Neuronal stem cell (in vitro differentiated cells): ENCODE measurements at regions not wholly inside any gene's neighbourhood (a gene's known extent, or its start where the extent isn't known, plus 50 kb on each side); places are given as distances from the start of the nearest gene placed in this dataset.

Experiments
- DNase-seq: peaks from one replicate; pipeline ENCODE4 v3.0.0-alpha.2; 2013; ENCODE audit warnings: low spot score
- H2AFZ ChIP-seq: one replicate; pipeline ENCODE4 v1.6.1; 2013; ENCODE audit warnings: mild to moderate bottlenecking, low read length, inconsistent platforms
- H2AK5ac ChIP-seq: 2 replicates; pipeline ENCODE4 v1.6.1; 2013; ENCODE audit warnings: low read depth, mild to moderate bottlenecking, inconsistent platforms, low read length, moderate library complexity, mixed read lengths
- H2BK120ac ChIP-seq: 2 replicates; pipeline ENCODE4 v1.6.1; 2013; ENCODE audit warnings: low read depth, mild to moderate bottlenecking, inconsistent platforms, low read length, moderate library complexity, mixed read lengths
- H2BK12ac ChIP-seq: one replicate; pipeline ENCODE4 v1.6.1; 2013; ENCODE audit warnings: low read length, inconsistent platforms
- H2BK15ac ChIP-seq: 2 replicates; pipeline ENCODE4 v1.6.1; 2013; ENCODE audit warnings: mild to moderate bottlenecking, low read length, inconsistent platforms, mixed read lengths
- H2BK5ac ChIP-seq: one replicate; pipeline ENCODE4 v1.6.1; 2013; ENCODE audit warnings: inconsistent platforms, mild to moderate bottlenecking, low read length, moderate library complexity
- H3K14ac ChIP-seq: one replicate; pipeline ENCODE4 v1.6.1; 2013; ENCODE audit warnings: low read length, inconsistent platforms
- H3K18ac ChIP-seq: 2 replicates; pipeline ENCODE4 v1.6.1; 2013; ENCODE audit warnings: low read length, inconsistent platforms
- H3K23ac ChIP-seq: 2 replicates; pipeline ENCODE4 v1.6.1; 2013; ENCODE audit warnings: low read depth, mild to moderate bottlenecking, mixed read lengths, low read length, inconsistent platforms; ENCODE audit not compliant: poor library complexity
- H3K27ac ChIP-seq: replicated peaks from 3 replicates; pipeline ENCODE4 v1.5.1; 2013; ENCODE audit warnings: low read length, inconsistent platforms
- H3K27me3 ChIP-seq, 3 experiments: 2 replicates each; pipeline ENCODE4 v1.6.1; 2013; ENCODE audit warnings: low read length in 3 of 3, mild to moderate bottlenecking in 2 of 3, inconsistent platforms in 1 of 3, low read depth in 1 of 3, mixed read lengths in 1 of 3, moderate library complexity in 1 of 3; ENCODE audit not compliant: control insufficient read depth in 3 of 3, insufficient read depth in 3 of 3
- H3K36me3 ChIP-seq, 2 donors: replicated peaks in 1 of 2; 2 replicates each; pipeline ENCODE4 v1.6.1; 2013; ENCODE audit warnings: low read length in 2 of 2; ENCODE audit not compliant: control insufficient read depth in 2 of 2, insufficient read depth in 2 of 2
- H3K4ac ChIP-seq: 2 replicates; pipeline ENCODE4 v1.6.1; 2013; ENCODE audit warnings: inconsistent platforms, mild to moderate bottlenecking, low read length, moderate library complexity
- H3K4me1 ChIP-seq, 2 donors: 1 replicate in 1 of 2; 2 replicates in 1 of 2; pipeline ENCODE4 v1.6.1; 2013; ENCODE audit warnings: low read length in 2 of 2, low read depth in 1 of 2; ENCODE audit not compliant: control insufficient read depth in 2 of 2, insufficient read depth in 1 of 2
- H3K4me2 ChIP-seq: one replicate; pipeline ENCODE4 v1.6.1; 2013; ENCODE audit warnings: mild to moderate bottlenecking, low read length, inconsistent platforms; ENCODE audit not compliant: insufficient read depth, poor library complexity, severe bottlenecking
- H3K4me3 ChIP-seq, 2 donors: 2 replicates each; pipeline ENCODE4 v1.5.1; 2013; ENCODE audit warnings: low read length in 2 of 2, mild to moderate bottlenecking in 2 of 2, inconsistent platforms in 1 of 2, moderate library complexity in 1 of 2
- H3K79me1 ChIP-seq: one replicate; pipeline ENCODE4 v1.6.1; 2013; ENCODE audit warnings: low read depth, mild to moderate bottlenecking, inconsistent platforms, low read length, moderate library complexity
- H3K9ac ChIP-seq: one replicate; pipeline ENCODE4 v1.6.1; 2013; ENCODE audit warnings: mild to moderate bottlenecking, low read depth, low read length, inconsistent platforms; ENCODE audit not compliant: poor library complexity
- H3K9me3 ChIP-seq, 2 donors: replicated peaks in 1 of 2; 2 replicates each; pipeline versions ENCODE3 to v1.6.1; 2013; ENCODE audit warnings: low read length in 2 of 2, mild to moderate bottlenecking in 2 of 2, inconsistent platforms in 1 of 2, low read depth in 1 of 2, mixed read lengths in 1 of 2, moderate library complexity in 1 of 2; ENCODE audit not compliant: control insufficient read depth in 2 of 2, insufficient read depth in 1 of 2
- H4K8ac ChIP-seq: one replicate; pipeline ENCODE4 v1.6.1; 2013; ENCODE audit warnings: low read depth, mild to moderate bottlenecking, inconsistent platforms, low read length, moderate library complexity
- H4K91ac ChIP-seq: one replicate; pipeline ENCODE4 v1.6.1; 2013; ENCODE audit warnings: low read length, low read depth, mild to moderate bottlenecking, inconsistent platforms; ENCODE audit not compliant: poor library complexity
- WGBS, 2 donors: extraction: QIAGEN DNeasy Blood & Tissue Kit; methylation state at CpG; one replicate each; pipeline ENCODE4 v1.1.7; 2013; ENCODE audit warnings: missing lambda C conversion rate in 2 of 2, mixed read lengths in 1 of 2; ENCODE audit not compliant: insufficient read length in 2 of 2, insufficient replicate concordance in 1 of 2; ENCODE audit errors: extremely low coverage in 2 of 2; 5-methylcytosine and 5-hydroxymethylcytosine counted together

- H3K4ac ChIP-seq: no peak overlapping the region
- no peak overlapping the region for H3K9ac ChIP-seq
- no peak overlapping the region for H2BK120ac ChIP-seq
- no peak overlapping the region for H4K8ac ChIP-seq
- no peaks in the 10 kb centered on the region for H3K36me3 ChIP-seq
- no peak overlapping the region for H3K14ac ChIP-seq
- DNase-seq: no peak
- no peak overlapping the region for H3K4me2 ChIP-seq
- peaks cover 0 to 1% (median 0%) of the 10 kb centered on the region in 3 experiments for H3K27me3 ChIP-seq
- H3K18ac ChIP-seq: no peak overlapping the region
- H2BK15ac ChIP-seq: no peak overlapping the region
- no peak overlapping the region for H2BK12ac ChIP-seq
- H3K79me1 ChIP-seq: peaks cover 2% of the 10 kb centered on the region
- no peak overlapping the region for H3K27ac ChIP-seq
- WGBS, 2 donors: no CpG with 5 or more reads among the region's 2 CpGs
- no peak overlapping the region for H3K23ac ChIP-seq
- H3K9me3 ChIP-seq: no peaks in the 10 kb centered on the region
- H4K91ac ChIP-seq: no peak overlapping the region
- H2BK5ac ChIP-seq: no peak overlapping the region
- H3K4me1 ChIP-seq: no peaks in the 10 kb centered on the region
- H2AFZ ChIP-seq: no peak overlapping the region
- no peak overlapping the region for H2AK5ac ChIP-seq
- no peak overlapping the region for H3K4me3 ChIP-seq
Measured at GRCh38 chr18:73283032-73283431, 415.2 kb upstream of the NETO1 start.

GRCh38 chr18:73279498-73279897 is 411.7 kb upstream of the NETO1 start:
- H3K79me1 ChIP-seq: peaks cover 2% of the 10 kb centered on the region
- no peaks in the 10 kb centered on the region for H3K9me3 ChIP-seq
- no peaks in the 10 kb centered on the region for H3K36me3 ChIP-seq
- H2BK120ac ChIP-seq: no peak overlapping the region
- no peak overlapping the region for H3K27ac ChIP-seq
- H4K91ac ChIP-seq: no peak overlapping the region
- H3K9ac ChIP-seq: no peak overlapping the region
- no peak overlapping the region for H2AK5ac ChIP-seq
- no CpG with 5 or more reads among the region's 11 CpGs for WGBS, 2 donors
- no peak overlapping the region for H3K4ac ChIP-seq
- no peak overlapping the region for H2AFZ ChIP-seq
- H3K14ac ChIP-seq: peak overlapping the region; percentile 97
- no peak overlapping the region for H2BK5ac ChIP-seq
- no peak overlapping the region for H3K18ac ChIP-seq
- H3K4me1 ChIP-seq: no peaks in the 10 kb centered on the region
- no peak for DNase-seq
- no peak overlapping the region for H3K4me2 ChIP-seq
- no peak overlapping the region for H2BK15ac ChIP-seq
- no peak overlapping the region for H4K8ac ChIP-seq
- no peaks in the 10 kb centered on the region for H3K27me3 ChIP-seq
- no peak overlapping the region for H3K4me3 ChIP-seq
- no peak overlapping the region for H2BK12ac ChIP-seq
- H3K23ac ChIP-seq: no peak overlapping the region

GRCh38 chr18:73274812-73275621 is 407.2 kb upstream of the NETO1 start:
- H2BK120ac ChIP-seq: no peak overlapping the region
- H3K23ac ChIP-seq: no peak overlapping the region
- H3K18ac ChIP-seq: no peak overlapping the region
- H3K4me3 ChIP-seq: no peak overlapping the region
- H3K36me3 ChIP-seq: no peaks in the 10 kb centered on the region
- no peak overlapping the region for H4K8ac ChIP-seq
- H3K4me1 ChIP-seq: no peaks in the 10 kb centered on the region
- no peaks in the 10 kb centered on the region for H3K9me3 ChIP-seq
- no peak overlapping the region for H2BK12ac ChIP-seq
- H2AK5ac ChIP-seq: no peak overlapping the region
- WGBS, 2 donors: no CpG with 5 or more reads among the region's 9 CpGs
- H3K79me1 ChIP-seq: peaks cover 2% of the 10 kb centered on the region
- no peak overlapping the region for H4K91ac ChIP-seq
- no peak overlapping the region for H2AFZ ChIP-seq
- H3K14ac ChIP-seq: no peak overlapping the region
- H3K27ac ChIP-seq: no peak overlapping the region
- no peak overlapping the region for H2BK15ac ChIP-seq
- no peak overlapping the region for H3K9ac ChIP-seq
- no peak for DNase-seq
- H2BK5ac ChIP-seq: no peak overlapping the region
- H3K27me3 ChIP-seq: no peaks in the 10 kb centered on the region
- no peak overlapping the region for H3K4ac ChIP-seq
- no peak overlapping the region for H3K4me2 ChIP-seq

- H3K4ac ChIP-seq: no peak overlapping the region
- H2AFZ ChIP-seq: no peak overlapping the region
- no peak overlapping the region for H4K8ac ChIP-seq
- H3K4me3 ChIP-seq: no peak overlapping the region
- DNase-seq: no peak
- no peak overlapping the region for H3K23ac ChIP-seq
- no peaks in the 10 kb centered on the region for H3K79me1 ChIP-seq
- H3K18ac ChIP-seq: no peak overlapping the region
- H2BK12ac ChIP-seq: no peak overlapping the region
- no peak overlapping the region for H2BK15ac ChIP-seq
- no peak overlapping the region for H3K14ac ChIP-seq
- no peak overlapping the region for H2AK5ac ChIP-seq
- no peak overlapping the region for H2BK120ac ChIP-seq
- H3K4me1 ChIP-seq: no peaks in the 10 kb centered on the region
- H3K9me3 ChIP-seq: no peaks in the 10 kb centered on the region
- no peak overlapping the region for H2BK5ac ChIP-seq
- no peak overlapping the region for H3K4me2 ChIP-seq
- H4K91ac ChIP-seq: no peak overlapping the region
- H3K9ac ChIP-seq: no peak overlapping the region
- WGBS, 2 donors: no CpG with 5 or more reads among the region's 10 CpGs
- H3K36me3 ChIP-seq: no peaks in the 10 kb centered on the region
- H3K27me3 ChIP-seq: no peaks in the 10 kb centered on the region
- H3K27ac ChIP-seq: no peak overlapping the region
Measured at GRCh38 chr18:73270920-73271634, 403.3 kb upstream of the NETO1 start.
